ENCODE measurements at regions not wholly inside any gene's neighbourhood (a gene's known extent, or its start where the extent isn't known, plus 50 kb on each side); places are given as distances from the start of the nearest gene placed in this dataset.

GRCh38 chr1:219071209-219071608 lies 102.5 kb upstream of the LYPLAL1 start:
- Histone ChIP-seq H3F3A (ENCODE audit: insufficient read depth, low read length) (no peaks in the 10 kb centered on the region), H3K4me2 (ENCODE audit: low read depth, low read length) (no peak overlapping the region), H3K27ac (ENCODE audit: low read length) (no peak overlapping the region), H3K9me3 (replicated peaks; ENCODE audit: insufficient read depth, low read length) (no peaks in the 10 kb centered on the region), H3K79me2 (ENCODE audit: low read length) (no peaks in the 10 kb centered on the region), H3K4me3 (ENCODE audit: low read length) (no peak overlapping the region), H2AFZ (ENCODE audit: low read length) (no peak overlapping the region), H3K36me3 (replicated peaks; ENCODE audit: insufficient read depth, low read length) (no peaks in the 10 kb centered on the region), H3K9ac (ENCODE audit: low read length) (no peak overlapping the region), H3K27me3 (replicated peaks; ENCODE audit: insufficient read depth, low read length) (no peaks in the 10 kb centered on the region), H3K9me2 (replicated peaks; ENCODE audit: insufficient read depth, low read length) (no peaks in the 10 kb centered on the region), H3K4me1 (ENCODE audit: low read length) (no peaks in the 10 kb centered on the region), H4K20me1 (ENCODE audit: insufficient read depth, low read length) (no peaks in the 10 kb centered on the region)
- DNase-seq, result no peak
- TF ChIP-seq CTCF (IDR thresholded peaks at IDR 0.05; ENCODE audit: low read length) (no peak), EZH2 (optimal IDR thresholded peaks at IDR 0.05; ENCODE audit: low read depth, low read length) (no peak), EZH2phosphoT487 (IDR thresholded peaks at IDR 0.05; ENCODE audit: low read length) (no peak)

GRCh38 chr1:219072329-219072728 lies 101.3 kb upstream of the LYPLAL1 start:
- no peaks in the 10 kb centered on the region for H3K4me1 ChIP-seq (ENCODE audit: low read length)

GRCh38 chr1:219074084-219074728 lies 99.5 kb upstream of the LYPLAL1 start:
- TF ChIP-seq EZH2phosphoT487 (IDR thresholded peaks at IDR 0.05; ENCODE audit: low read length) (no peak), CTCF (IDR thresholded peaks at IDR 0.05; ENCODE audit: low read length) (no peak), EZH2 (optimal IDR thresholded peaks at IDR 0.05; ENCODE audit: low read depth, low read length) (no peak)
- no peak for DNase-seq
- no peak overlapping the region for H3K4me2 ChIP-seq (ENCODE audit: low read depth, low read length)
- H2AFZ ChIP-seq (ENCODE audit: low read length), result no peak overlapping the region
- no peak overlapping the region for H3K9ac ChIP-seq (ENCODE audit: low read length)
- no peaks in the 10 kb centered on the region for H3K9me2 ChIP-seq (replicated peaks; ENCODE audit: insufficient read depth, low read length)
- no peaks in the 10 kb centered on the region for H3F3A ChIP-seq (ENCODE audit: insufficient read depth, low read length)
- no peaks in the 10 kb centered on the region for H3K36me3 ChIP-seq (replicated peaks; ENCODE audit: insufficient read depth, low read length)
- no peaks in the 10 kb centered on the region for H3K79me2 ChIP-seq (ENCODE audit: low read length)
- no peaks in the 10 kb centered on the region for H3K9me3 ChIP-seq (replicated peaks; ENCODE audit: insufficient read depth, low read length)
- H3K27ac ChIP-seq (ENCODE audit: low read length), result no peak overlapping the region
- no peaks in the 10 kb centered on the region for H3K4me1 ChIP-seq (ENCODE audit: low read length)
- no peak overlapping the region for H3K4me3 ChIP-seq (ENCODE audit: low read length)
- H3K27me3 ChIP-seq (replicated peaks; ENCODE audit: insufficient read depth, low read length), result no peaks in the 10 kb centered on the region
- H4K20me1 ChIP-seq (ENCODE audit: insufficient read depth, low read length), result no peaks in the 10 kb centered on the region

More at GRCh38 chr1:219072329-219072728, 101.3 kb upstream of the LYPLAL1 start:
- H3F3A ChIP-seq (ENCODE audit: insufficient read depth, low read length), result no peaks in the 10 kb centered on the region
- H2AFZ ChIP-seq (ENCODE audit: low read length), result no peak overlapping the region
- no peaks in the 10 kb centered on the region for H3K27me3 ChIP-seq (replicated peaks; ENCODE audit: insufficient read depth, low read length)
- H3K9me3 ChIP-seq (replicated peaks; ENCODE audit: insufficient read depth, low read length), result no peaks in the 10 kb centered on the region
- H3K9ac ChIP-seq (ENCODE audit: low read length), result no peak overlapping the region
- no peak for DNase-seq
- H3K36me3 ChIP-seq (replicated peaks; ENCODE audit: insufficient read depth, low read length), result no peaks in the 10 kb centered on the region
- TF ChIP-seq EZH2 (optimal IDR thresholded peaks at IDR 0.05; ENCODE audit: low read depth, low read length), result no peak
- TF ChIP-seq CTCF (IDR thresholded peaks at IDR 0.05; ENCODE audit: low read length), result no peak
- no peak for TF ChIP-seq EZH2phosphoT487 (IDR thresholded peaks at IDR 0.05; ENCODE audit: low read length)
- no peaks in the 10 kb centered on the region for H3K9me2 ChIP-seq (replicated peaks; ENCODE audit: insufficient read depth, low read length)
- no peak overlapping the region for H3K4me2 ChIP-seq (ENCODE audit: low read depth, low read length)
- no peak overlapping the region for H3K27ac ChIP-seq (ENCODE audit: low read length)
- no peaks in the 10 kb centered on the region for H3K79me2 ChIP-seq (ENCODE audit: low read length)
- no peaks in the 10 kb centered on the region for H4K20me1 ChIP-seq (ENCODE audit: insufficient read depth, low read length)
- no peak overlapping the region for H3K4me3 ChIP-seq (ENCODE audit: low read length)

All from MM.1S (cell line).